Sigmoid colon (tissue), 6 donors: ENCODE measurements at regions not wholly inside any gene's neighbourhood (a gene's known extent, or its start where the extent isn't known, plus 50 kb on each side); places are given as distances from the start of the nearest gene placed in this dataset.

Experiments
- DNase-seq: peaks from one replicate; pipeline ENCODE4 v3.0.0-alpha.2; 2019
- H3K27ac ChIP-seq, 4 donors: fragments of 200-600 bp; sonication (generic); one replicate each; pipeline ENCODE4 v1.5.1; 2016 to 2019; ENCODE audit warnings: mild to moderate bottlenecking in 1 of 4
- H3K27me3 ChIP-seq, 3 donors: fragments of 200-600 bp; sonication (generic); one replicate each; pipeline ENCODE4 v1.5.1; 2019; ENCODE audit warnings: mild to moderate bottlenecking in 1 of 3
- H3K36me3 ChIP-seq, 4 donors: fragments of 200-600 bp; sonication (generic); one replicate each; pipeline ENCODE4 v1.5.1; 2016 to 2019
- H3K4me1 ChIP-seq, 4 donors: fragments of 200-600 bp; sonication (generic); one replicate each; pipeline ENCODE4 v1.5.1; 2017 to 2019
- H3K4me3 ChIP-seq, 4 donors: fragments of 200-600 bp; sonication (generic); one replicate each; pipeline ENCODE4 v1.5.1; 2017 to 2019; ENCODE audit warnings: mild to moderate bottlenecking in 2 of 4, moderate library complexity in 1 of 4
- H3K9me3 ChIP-seq, 4 donors: fragments of 200-600 bp in 3 of 4; sonication (generic) in 3 of 4; one replicate each; pipeline versions ENCODE4 v1.5.1 to v1.6.1; 2013 to 2019
- EP300 ChIP-seq, 4 donors: sonication (generic); formaldehyde crosslinking; IDR thresholded peaks; one replicate each; pipeline ENCODE4 v1.6.1; 2017; ENCODE audit warnings: antibody characterized with exemption in 4 of 4
- POLR2A ChIP-seq, 2 donors: fragments of 450-650 bp; IDR thresholded peaks; one replicate each; pipeline ENCODE4 v1.6.1; 2016; ENCODE audit warnings: antibody characterized with exemption in 2 of 2, mild to moderate bottlenecking in 2 of 2, moderate library complexity in 2 of 2
- POLR2AphosphoS5 ChIP-seq, 4 donors: sonication (generic); formaldehyde crosslinking; IDR thresholded peaks; one replicate each; pipeline ENCODE4 v1.6.1; 2017; ENCODE audit warnings: antibody characterized with exemption in 4 of 4
- WGBS, 2 donors: extraction: QIAGEN DNeasy Blood & Tissue Kit; methylation state at CpG; one replicate each; pipeline ENCODE4 v1.1.7; 2013; 5-methylcytosine and 5-hydroxymethylcytosine counted together
- intact Hi-C: fragments of 100-400 bp; cut with DNase I; formaldehyde crosslinking; loops from one replicate; pipeline ENCODE4 v1.15.1; 2023
- TF ChIP-seq, protein P1 (sequence below), 4 experiments: fragments of 450-650 bp in 3 of 4; fragments of 200-600 bp in 1 of 4; IDR thresholded peaks; one replicate each; pipeline ENCODE4 v1.5.1; 2016 to 2019; ENCODE audit warnings: antibody characterized with exemption in 4 of 4, mild to moderate bottlenecking in 3 of 4, moderate library complexity in 2 of 4
- donor health status: healthy with polysubstance abuse.
- donor health status: healthy.

GRCh38 chr19:30629086-30629485 is 256.9 kb downstream of the ZNF536 start:
- Histone ChIP-seq H3K9me3 (peaks cover 0 to 1% (median 0%) of the 10 kb centered on the region in 4 donors), H3K4me3 (no peak overlapping the region), H3K4me1 (no peaks in the 10 kb centered on the region), H3K27ac (no peak overlapping the region), H3K27me3 (no peaks in the 10 kb centered on the region), H3K36me3 (no peaks in the 10 kb centered on the region)
- intact Hi-C loops, result no loop called here
- no peak for TF ChIP-seq EP300 (IDR thresholded peaks at IDR 0.05)
- TF ChIP-seq POLR2AphosphoS5 (IDR thresholded peaks at IDR 0.05), result no peak
- TF ChIP-seq, protein P1, sequence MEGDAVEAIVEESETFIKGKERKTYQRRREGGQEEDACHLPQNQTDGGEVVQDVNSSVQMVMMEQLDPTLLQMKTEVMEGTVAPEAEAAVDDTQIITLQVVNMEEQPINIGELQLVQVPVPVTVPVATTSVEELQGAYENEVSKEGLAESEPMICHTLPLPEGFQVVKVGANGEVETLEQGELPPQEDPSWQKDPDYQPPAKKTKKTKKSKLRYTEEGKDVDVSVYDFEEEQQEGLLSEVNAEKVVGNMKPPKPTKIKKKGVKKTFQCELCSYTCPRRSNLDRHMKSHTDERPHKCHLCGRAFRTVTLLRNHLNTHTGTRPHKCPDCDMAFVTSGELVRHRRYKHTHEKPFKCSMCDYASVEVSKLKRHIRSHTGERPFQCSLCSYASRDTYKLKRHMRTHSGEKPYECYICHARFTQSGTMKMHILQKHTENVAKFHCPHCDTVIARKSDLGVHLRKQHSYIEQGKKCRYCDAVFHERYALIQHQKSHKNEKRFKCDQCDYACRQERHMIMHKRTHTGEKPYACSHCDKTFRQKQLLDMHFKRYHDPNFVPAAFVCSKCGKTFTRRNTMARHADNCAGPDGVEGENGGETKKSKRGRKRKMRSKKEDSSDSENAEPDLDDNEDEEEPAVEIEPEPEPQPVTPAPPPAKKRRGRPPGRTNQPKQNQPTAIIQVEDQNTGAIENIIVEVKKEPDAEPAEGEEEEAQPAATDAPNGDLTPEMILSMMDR (IDR thresholded peaks at IDR 0.05), result no peak
- no peak for TF ChIP-seq POLR2A (IDR thresholded peaks at IDR 0.05)
- 87 to 89% methylated on average over 5 of the region's 5 CpGs for WGBS, 2 donors
- no peak for DNase-seq

GRCh38 chr19:30626626-30626966 is 254.4 kb downstream of the ZNF536 start:
- no peak for DNase-seq
- intact Hi-C loops, result no loop called here
- Histone ChIP-seq H3K4me3 (no peak overlapping the region), H3K36me3 (no peaks in the 10 kb centered on the region), H3K27ac (no peak overlapping the region), H3K27me3 (no peaks in the 10 kb centered on the region), H3K4me1 (no peaks in the 10 kb centered on the region), H3K9me3 (peaks cover 0 to 6% (median 2%) of the 10 kb centered on the region in 4 donors)
- WGBS, 2 donors, result 85 to 89% methylated on average over 19 of the region's 19 CpGs
- no peak for TF ChIP-seq POLR2AphosphoS5 (IDR thresholded peaks at IDR 0.05)
- TF ChIP-seq, protein P1 (IDR thresholded peaks at IDR 0.05), result no peak

GRCh38 chr19:30625947-30626625 is 253.9 kb downstream of the ZNF536 start:
- intact Hi-C loops, result no loop called here
- WGBS, 2 donors, result 85 to 89% methylated on average over 15 of the region's 15 CpGs
- H3K27ac ChIP-seq, result no peak overlapping the region
- no peak for DNase-seq
- H3K9me3 ChIP-seq, result peaks cover 0 to 6% (median 2%) of the 10 kb centered on the region in 4 donors
- no peaks in the 10 kb centered on the region for H3K27me3 ChIP-seq
- no peaks in the 10 kb centered on the region for H3K4me1 ChIP-seq
- TF ChIP-seq POLR2AphosphoS5 (IDR thresholded peaks at IDR 0.05) (no peak), EP300 (IDR thresholded peaks at IDR 0.05) (no peak), POLR2A (IDR thresholded peaks at IDR 0.05) (no peak)
- TF ChIP-seq, protein P1 (IDR thresholded peaks at IDR 0.05), result no peak
- H3K36me3 ChIP-seq, result no peaks in the 10 kb centered on the region
- H3K4me3 ChIP-seq, result no peak overlapping the region

- Histone ChIP-seq H3K36me3 (no peaks in the 10 kb centered on the region), H3K4me3 (no peak overlapping the region), H3K4me1 (no peaks in the 10 kb centered on the region), H3K9me3 (peaks cover 0 to 6% (median 2%) of the 10 kb centered on the region in 4 donors), H3K27ac (no peak overlapping the region), H3K27me3 (no peaks in the 10 kb centered on the region)
- intact Hi-C loops, result no loop called here
- TF ChIP-seq, protein P1 (IDR thresholded peaks at IDR 0.05), result no peak
- no peak for TF ChIP-seq POLR2A (IDR thresholded peaks at IDR 0.05)
- 90 to 95% methylated on average over 5 of the region's 5 CpGs for WGBS, 2 donors
- no peak for DNase-seq
These were observed 250.1 kb downstream of the ZNF536 start for GRCh38 chr19:30622276-30622675.

DNA sequence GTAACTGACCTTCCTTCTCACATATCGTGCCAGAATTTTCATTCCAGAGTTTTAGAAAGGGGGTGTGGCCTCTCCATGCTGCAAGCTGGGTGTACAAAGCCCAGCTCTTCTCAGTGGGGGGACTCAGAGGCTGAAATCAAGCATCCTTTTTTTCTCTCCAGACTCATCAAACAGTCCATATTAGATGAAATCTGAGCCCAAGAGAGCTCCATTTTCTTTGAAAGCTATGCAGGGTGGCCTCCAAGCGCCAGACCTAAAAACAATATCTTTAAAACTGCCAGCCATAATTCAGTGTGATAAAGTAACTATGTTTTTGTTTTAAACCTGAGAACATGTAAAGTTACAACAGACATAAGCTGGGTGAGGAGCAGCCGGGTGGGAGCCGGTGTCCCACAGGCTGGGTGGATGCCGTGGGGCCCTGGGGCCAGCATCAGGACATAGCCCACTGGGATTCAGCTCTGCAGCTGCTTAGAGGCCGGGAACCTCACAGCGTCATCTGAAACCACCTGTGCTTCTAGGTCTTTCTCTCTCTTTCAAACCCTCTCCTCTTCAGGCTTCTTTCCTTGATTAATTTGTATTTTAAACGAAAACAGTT is 249.2 kb downstream of the ZNF536 start:
- no peaks in the 10 kb centered on the region for H3K4me1 ChIP-seq
- no peak overlapping the region for H3K27ac ChIP-seq
- WGBS, 2 donors, result 74 to 78% methylated on average over 8 of the region's 8 CpGs
- no peak for DNase-seq
- H3K36me3 ChIP-seq, result no peaks in the 10 kb centered on the region
- H3K4me3 ChIP-seq, result no peak overlapping the region
- intact Hi-C loops, result no loop called here
- peaks cover 0 to 6% (median 2%) of the 10 kb centered on the region in 4 donors for H3K9me3 ChIP-seq
- TF ChIP-seq POLR2AphosphoS5 (IDR thresholded peaks at IDR 0.05) (no peak), POLR2A (IDR thresholded peaks at IDR 0.05) (no peak), EP300 (IDR thresholded peaks at IDR 0.05) (no peak)
- TF ChIP-seq, protein P1 (IDR thresholded peaks at IDR 0.05), result no peak
- H3K27me3 ChIP-seq, result no peaks in the 10 kb centered on the region
